Activated naive CD4-positive, alpha-beta T cell treated with anti-CD3 and anti-CD28 coated beads, Interleukin-2, amount 50 U/mL, for 16 hours (primary cell): ENCODE measurements at regions not wholly inside any gene's neighbourhood (a gene's known extent, or its start where the extent isn't known, plus 50 kb on each side); places are given as distances from the start of the nearest gene placed in this dataset.
"Not testable (repeated sequence)": the region's sequence is repeated elsewhere in the genome, so short reads cannot be mapped to it uniquely, and the experiment has no call there.

ENCODE experiments used
- DNase-seq: peaks from one replicate; pipeline ENCODE4 v3.0.0-alpha.2; 2020

DNA sequence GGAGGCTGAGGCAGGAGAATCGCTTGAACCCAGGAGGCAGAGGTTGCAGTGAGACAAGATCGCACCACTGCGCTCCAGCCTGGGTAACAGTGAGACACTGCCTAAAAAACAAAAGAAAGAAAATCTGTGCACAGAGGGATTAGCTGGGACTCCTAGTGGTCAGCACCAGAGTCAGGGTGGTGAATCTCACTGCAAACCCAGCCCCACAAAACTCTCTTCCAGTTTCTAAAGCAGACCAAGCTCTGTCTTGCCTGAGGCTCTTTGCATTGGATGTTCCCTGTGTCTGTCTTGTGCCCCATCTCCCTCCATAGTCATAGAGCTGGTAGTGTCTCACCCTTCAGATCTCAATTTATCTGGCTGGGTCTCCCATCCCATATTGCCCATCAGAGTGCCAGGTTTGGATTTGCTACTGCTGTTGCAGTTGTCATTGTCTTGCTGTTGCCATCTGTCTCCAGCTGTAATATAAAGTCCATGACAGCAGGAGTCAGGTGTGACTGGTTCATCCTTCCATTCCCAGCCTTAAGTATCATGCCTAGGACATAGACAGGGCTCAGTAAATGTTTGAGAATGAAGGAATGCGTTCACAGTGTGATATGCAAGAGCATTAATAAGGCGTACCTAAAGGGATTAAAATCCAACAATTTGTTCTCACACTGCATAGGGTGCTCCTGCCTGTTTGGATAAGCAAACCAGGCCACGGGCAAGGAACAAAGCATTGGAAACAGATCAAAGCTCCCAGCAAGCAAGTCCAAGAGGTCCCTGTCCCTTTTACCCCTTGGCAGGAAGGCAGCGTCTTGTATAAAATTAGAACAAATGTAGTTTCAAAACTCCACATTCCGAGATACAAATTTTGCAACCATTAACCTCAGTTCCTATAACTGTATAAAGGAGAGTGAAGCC lies 614.6 kb upstream of the CDH5 start:
- no peak for DNase-seq

- DNase-seq, result no peak
These were observed 617.0 kb upstream of the CDH5 start for GRCh38 chr16:65749506-65749905.

DNA sequence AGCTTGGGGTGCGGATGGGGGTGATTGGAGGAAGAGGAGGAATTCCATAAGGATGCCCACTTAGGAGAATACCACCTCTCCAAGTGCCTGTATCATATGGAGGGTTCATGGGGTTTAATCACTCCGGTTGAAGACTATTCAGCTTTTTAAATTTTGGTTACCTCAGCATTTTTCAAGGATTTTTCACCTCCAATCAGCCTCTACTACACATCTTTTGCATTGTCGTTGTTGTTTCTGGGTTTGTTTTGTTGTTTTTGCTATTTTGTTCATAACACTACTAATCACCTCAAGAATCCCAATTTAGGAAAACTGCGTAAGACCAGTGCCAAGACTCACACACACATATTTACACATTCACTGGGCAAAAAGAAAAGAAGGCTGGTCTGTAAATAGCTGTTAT lies 619.5 kb upstream of the CDH5 start:
- DNase-seq, result no peak

GRCh38 chr16:65745201-65745708 lies 621.2 kb upstream of the CDH5 start:
- no peak for DNase-seq

DNA sequence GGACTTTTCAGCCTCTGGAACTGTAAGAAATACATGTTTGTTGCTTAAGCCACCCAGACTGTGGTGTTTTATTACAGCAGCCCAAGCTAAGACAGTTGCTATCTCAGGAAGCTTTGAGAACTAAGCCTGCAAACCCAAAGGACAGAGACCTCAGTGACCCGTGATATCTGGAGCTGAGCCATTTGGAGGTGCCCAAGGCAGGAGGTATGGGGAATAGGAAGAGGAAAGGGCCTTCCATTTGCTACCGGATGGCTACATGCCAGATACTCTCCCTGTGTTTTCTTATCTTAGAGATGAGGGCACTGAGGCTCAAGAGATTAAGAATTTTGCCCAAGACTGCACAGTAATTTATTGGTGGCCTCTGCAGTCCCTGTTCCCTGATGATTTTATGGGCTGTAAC lies 622.1 kb upstream of the CDH5 start:
- no peak for DNase-seq

DNA sequence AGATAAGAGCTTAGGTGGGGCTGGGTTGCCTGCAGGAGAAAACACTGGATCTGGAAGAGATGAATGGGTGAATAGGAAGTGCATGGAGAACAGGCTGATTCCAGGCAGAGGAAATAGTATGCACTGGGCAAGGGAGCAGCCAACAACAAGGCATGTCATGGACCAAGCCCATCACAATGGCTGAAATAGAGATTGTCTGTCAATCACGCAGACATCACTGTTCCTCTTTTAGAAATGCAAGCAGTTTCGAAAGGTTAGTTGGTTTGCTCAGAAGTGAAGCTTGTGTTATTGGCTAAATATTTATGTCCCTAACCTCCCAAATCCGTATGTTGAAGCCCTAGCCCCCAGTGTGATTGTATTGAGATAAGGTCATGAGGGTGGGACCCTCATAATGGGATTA lies 621.7 kb upstream of the CDH11 start:
- no peak for DNase-seq

DNA sequence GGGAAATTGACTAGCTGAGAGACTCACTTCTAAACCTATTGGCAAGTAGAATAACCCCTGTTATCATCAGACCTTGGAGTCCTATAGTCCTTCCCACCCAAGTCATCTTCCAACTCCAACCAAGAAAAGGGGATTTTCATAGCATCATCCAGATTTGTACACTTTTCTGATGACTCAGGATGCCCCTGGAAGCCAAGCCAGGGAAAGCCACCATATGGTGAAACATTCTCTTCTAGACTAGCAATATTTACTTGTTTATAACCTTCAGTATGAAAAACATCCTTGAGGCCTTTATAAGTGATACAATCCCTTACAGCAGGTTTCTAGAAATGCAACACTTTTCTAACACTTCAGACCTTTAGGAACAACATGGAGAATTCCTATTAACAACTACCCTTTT lies 618.8 kb upstream of the CDH11 start:
- DNase-seq, result no peak

DNA sequence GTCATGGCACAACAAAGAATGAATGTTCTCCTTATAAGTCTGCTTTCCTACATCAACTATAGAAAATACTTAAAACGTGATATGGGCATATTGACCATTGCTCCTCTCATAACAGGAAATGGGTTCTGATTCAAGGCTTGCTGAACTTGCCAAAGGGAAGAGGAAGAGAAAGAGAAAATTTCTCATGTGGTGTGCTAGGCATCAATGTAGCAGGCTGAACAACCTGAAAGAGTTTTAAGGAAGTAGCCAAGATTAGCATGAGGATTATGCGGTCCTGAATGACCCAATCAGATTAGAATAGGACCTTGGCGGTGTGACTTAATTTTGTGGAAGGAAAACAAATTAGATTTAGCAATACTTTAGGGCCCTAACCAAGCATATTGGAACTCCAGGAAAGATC lies 617.7 kb upstream of the CDH11 start:
- DNase-seq, result no peak

DNA sequence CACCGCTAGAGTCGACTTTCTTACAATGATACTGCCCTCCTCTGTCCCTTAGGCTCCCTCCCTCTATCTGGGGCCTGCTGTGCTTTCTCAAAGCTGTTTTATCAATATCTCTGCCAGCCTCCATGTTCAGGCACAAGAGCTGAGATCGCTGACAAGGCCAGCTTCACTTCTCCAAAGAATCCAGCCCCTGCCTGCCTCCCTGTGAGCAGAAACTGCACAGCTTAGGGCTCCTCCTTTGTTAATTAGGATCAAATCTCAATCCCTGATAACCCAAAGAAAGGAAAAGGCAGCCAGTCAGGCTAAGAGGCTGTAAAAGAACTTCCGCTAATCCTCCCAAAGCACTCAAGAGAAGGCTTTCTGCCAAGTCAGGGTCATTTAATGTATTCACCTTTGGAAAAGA lies 616.0 kb upstream of the CDH11 start:
- no peak for DNase-seq

- DNase-seq, result not testable (repeated sequence)
These were observed 613.8 kb upstream of the CDH11 start for GRCh38 chr16:65735615-65736014.

DNA sequence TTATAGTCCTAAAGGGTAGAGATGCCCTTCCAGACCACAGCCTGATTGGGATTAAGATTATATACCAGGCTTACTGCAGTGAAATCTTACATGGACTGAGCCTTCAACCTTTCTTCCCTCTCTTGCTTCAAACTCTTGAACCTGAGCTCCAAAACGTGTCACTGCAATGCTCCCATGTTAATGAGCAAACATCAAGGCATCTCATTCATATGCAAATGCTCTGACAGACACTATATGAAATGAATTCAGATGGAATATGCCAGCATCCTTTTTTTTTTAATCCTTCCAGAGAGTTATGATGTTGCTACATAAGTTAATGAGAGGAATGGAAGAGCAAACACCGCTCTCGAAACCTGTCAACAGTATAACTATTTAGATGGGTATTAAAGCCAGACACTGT lies 611.9 kb upstream of the CDH11 start:
- DNase-seq, result no peak

- no peak for DNase-seq
These were observed 610.0 kb upstream of the CDH11 start for GRCh38 chr16:65731833-65732232.

DNA sequence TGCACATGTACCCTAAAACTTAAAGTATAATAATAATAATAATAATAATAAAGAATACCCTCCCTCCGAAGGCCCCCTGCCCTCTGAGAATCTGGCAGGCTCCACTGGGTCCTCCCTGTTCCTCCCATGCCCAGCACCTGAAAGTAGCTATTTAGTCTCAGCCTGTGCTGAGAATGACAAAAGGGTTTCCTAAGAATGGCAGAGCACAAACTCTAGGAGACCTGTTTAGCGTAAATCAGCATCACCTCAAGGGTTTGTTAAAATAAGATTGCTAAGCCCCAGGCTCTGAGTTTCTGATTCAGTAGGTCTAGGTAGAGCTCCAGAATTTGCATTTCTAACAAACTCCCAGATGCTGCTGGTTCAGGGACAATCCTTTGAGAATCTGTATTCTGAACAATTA lies 606.8 kb upstream of the CDH11 start:
- no peak for DNase-seq

GRCh38 chr16:65728167-65728566 lies 606.3 kb upstream of the CDH11 start:
- DNase-seq, result no peak

DNA sequence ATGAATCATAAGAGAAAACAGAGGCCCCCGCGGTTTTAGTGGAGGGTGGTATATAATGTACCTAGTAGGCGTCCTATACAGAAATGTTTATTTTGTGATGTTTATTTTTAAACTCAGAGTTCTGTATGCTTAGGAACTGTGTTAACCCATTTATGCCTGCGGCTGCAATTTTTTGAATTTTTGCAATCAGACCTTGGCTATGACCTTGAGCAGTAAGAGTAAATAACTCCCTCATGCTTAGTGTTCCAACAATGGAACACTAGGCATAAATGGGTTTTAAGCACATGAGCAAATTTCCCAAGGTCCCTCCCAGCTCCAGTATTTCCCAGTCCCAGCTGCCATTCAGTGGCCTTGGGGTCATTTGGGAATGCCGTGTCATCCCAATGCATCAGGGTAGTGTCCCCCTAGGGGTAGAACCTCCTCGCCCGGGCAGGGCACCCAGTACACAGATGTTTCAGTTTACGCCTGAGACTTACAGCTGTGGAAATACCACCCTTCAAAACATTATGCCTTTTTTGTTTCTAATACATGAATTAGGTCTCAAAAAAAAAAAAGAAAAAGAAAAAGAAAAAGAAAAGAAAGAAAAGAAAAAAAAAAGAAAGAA lies 605.8 kb upstream of the CDH11 start:
- DNase-seq, result no peak

GRCh38 chr16:65725156-65725845 lies 603.4 kb upstream of the CDH11 start:
- no peak for DNase-seq

- DNase-seq, result no peak
These were observed 600.6 kb upstream of the CDH11 start for GRCh38 chr16:65722429-65722828.

DNA sequence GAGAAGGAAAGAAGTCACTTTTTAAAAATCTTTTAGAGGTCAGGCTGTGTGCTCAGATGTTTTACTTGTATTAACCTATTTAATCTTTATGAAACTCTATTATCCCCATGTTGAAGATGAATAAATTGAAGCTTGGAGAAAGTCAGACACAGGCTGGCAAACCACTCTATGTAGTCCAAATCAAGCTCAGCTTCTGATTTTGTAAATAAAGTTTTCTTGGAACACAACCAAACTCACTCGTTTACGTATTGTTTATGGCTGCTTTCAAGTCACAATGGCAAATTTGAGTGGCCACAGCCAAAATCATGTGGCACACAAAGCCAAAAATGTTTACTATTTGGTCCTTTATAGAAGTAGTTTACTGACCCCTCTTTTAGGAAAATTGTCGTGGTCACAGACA lies 596.0 kb upstream of the CDH11 start:
- no peak for DNase-seq

DNA sequence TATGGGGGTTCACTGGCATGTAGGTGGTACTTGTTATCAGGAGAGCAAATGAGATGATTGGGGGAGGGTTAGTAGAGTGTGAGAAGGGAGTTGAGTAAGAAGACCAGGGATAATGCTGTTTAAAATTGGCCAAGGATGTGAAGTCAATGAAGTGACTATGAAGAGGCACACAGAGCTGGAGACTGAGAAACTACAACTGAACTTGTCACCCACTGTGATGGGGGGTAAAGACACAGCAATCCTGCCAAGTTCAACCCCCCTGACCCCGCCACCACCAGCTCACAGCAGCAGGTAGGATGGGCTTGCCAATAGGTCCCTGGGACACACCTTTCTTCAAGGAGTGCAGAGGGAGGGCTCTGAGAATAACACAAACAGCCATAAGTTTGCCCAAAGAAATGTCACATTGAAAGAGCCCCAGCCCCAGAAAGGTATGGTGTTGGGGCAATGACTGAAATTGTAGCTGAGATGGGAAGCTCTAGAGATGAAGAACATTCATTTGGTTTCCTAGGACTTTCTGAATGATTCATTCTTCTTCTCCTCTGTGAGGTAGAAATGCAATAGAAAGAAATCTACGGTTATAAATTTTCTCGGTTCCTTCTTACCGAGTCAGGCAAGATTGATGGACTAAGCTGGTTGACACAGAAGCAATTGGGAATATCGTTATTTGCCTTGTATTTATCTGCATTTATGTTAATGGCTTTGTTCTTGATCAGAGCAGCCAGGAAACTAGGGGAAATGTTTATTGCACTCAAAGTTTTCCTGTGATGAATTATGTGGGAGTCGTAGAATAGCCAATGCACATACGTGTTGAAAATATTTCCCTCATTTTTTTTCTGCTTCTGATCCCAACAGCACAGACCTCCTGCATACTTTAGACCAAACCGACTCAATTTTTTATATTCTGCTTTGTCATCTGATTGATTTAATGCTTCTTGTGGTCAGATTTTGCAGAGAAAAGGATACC lies 595.2 kb upstream of the CDH11 start:
- no peak for DNase-seq

DNA sequence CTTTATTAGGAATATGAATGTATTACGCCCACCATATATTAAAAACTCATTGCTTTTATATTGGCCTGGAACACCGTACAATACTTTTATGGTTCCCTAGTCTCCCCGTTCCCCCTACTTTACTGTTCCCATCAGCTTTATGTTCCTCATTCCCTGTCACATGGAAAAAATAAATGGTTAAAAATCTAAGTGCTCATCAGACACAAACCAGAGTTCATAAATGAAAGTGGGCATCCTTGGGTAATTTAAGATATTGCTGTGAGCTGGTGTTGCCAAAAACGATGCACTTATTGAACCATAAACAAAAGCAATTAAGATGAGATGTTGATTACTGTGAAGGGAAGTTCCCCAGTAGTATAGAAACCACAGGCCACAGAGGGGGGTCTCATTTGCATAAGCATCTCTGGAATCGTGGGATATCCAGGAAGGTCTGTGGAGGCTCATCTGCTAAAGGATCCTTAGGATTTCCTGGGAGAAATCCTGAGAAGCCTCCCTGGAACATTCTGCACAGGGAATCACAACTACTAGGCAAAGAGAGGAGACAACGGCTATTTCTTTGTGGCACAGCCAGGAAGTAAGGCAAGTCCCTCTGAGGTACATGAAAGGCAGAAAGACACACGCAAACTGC lies 591.4 kb upstream of the CDH11 start:
- no peak for DNase-seq

- no peak for DNase-seq
These were observed 588.2 kb upstream of the CDH11 start for GRCh38 chr16:65710107-65710506.

- DNase-seq, result no peak
These were observed 583.0 kb upstream of the CDH11 start for GRCh38 chr16:65704866-65705265.
